ENCODE measurements at regions not wholly inside any gene's neighbourhood (a gene's known extent, or its start where the extent isn't known, plus 50 kb on each side); places are given as distances from the start of the nearest gene placed in this dataset.
A peak's percentile ranks its signal among the peaks of the same experiment; 100 is the strongest.

- Histone ChIP-seq H3K4me3 (ENCODE audit: insufficient read depth in 1 of 2, low read depth in 1 of 2, low read length in 2 of 2) (no peak overlapping the region), H2BK120ac (ENCODE audit: low read depth, low read length) (no peak overlapping the region), H2BK12ac (ENCODE audit: low read length in 2 of 2) (no peak overlapping the region), H3K27ac (ENCODE audit: low read length, poor library complexity, severe bottlenecking) (no peak overlapping the region), H3K27me3 (ENCODE audit: control insufficient read depth in 1 of 2, insufficient read depth in 1 of 2, low read length in 2 of 2) (no peaks in the 10 kb centered on the region), H4K91ac (ENCODE audit: low read length) (no peak overlapping the region), H3K9ac (ENCODE audit: low read length) (no peak overlapping the region), H4K8ac (ENCODE audit: low read length) (no peak overlapping the region), H3K18ac (ENCODE audit: low read depth in 1 of 2, low read length in 2 of 2) (no peak overlapping the region), H2BK5ac (ENCODE audit: low read depth, low read length, poor library complexity, severe bottlenecking) (no peak overlapping the region), H3K36me3 (ENCODE audit: control insufficient read depth in 1 of 2, insufficient read depth in 2 of 2, low read depth in 1 of 2, low read length in 2 of 2) (no peaks in the 10 kb centered on the region), H2BK15ac (ENCODE audit: low read depth, poor library complexity, severe bottlenecking) (no peak overlapping the region), H3K79me1 (replicated peaks; ENCODE audit: low read length, poor library complexity, severe bottlenecking) (no peaks in the 10 kb centered on the region), H3K23ac (ENCODE audit: low read length in 2 of 2) (no peak overlapping the region), H3K4me2 (ENCODE audit: low read length, poor library complexity, severe bottlenecking) (no peak overlapping the region), H3K9me3 (ENCODE audit: control insufficient read depth, low read length) (no peaks in the 10 kb centered on the region), H3K14ac (ENCODE audit: low read length in 2 of 2) (no peak overlapping the region), H2AK5ac (ENCODE audit: low read length, severe bottlenecking) (no peak overlapping the region), H3K4ac (ENCODE audit: low read depth in 1 of 2, low read length in 2 of 2) (no peak overlapping the region), H3K4me1 (ENCODE audit: control insufficient read depth, insufficient read depth, low read depth, low read length) (no peaks in the 10 kb centered on the region), H2AFZ (ENCODE audit: low read depth, low read length) (no peak overlapping the region)
- DNase-seq = no peak
These were observed 956.6 kb downstream of the REEP3 start for GRCh38 chr10:64477791-64478190.

- Histone ChIP-seq H3K4me2 (ENCODE audit: low read length, poor library complexity, severe bottlenecking) (no peak overlapping the region), H3K4ac (ENCODE audit: low read depth in 1 of 2, low read length in 2 of 2) (no peak overlapping the region), H4K8ac (ENCODE audit: low read length) (no peak overlapping the region), H3K23ac (ENCODE audit: low read length in 2 of 2) (no peak overlapping the region), H3K9me3 (ENCODE audit: control insufficient read depth, low read length) (no peaks in the 10 kb centered on the region), H2BK5ac (ENCODE audit: low read depth, low read length, poor library complexity, severe bottlenecking) (no peak overlapping the region), H3K27me3 (ENCODE audit: control insufficient read depth in 1 of 2, insufficient read depth in 1 of 2, low read length in 2 of 2) (no peaks in the 10 kb centered on the region), H3K9ac (ENCODE audit: low read length) (peak overlapping the region; percentile 2), H2BK12ac (ENCODE audit: low read length in 2 of 2) (no peak overlapping the region), H3K4me1 (ENCODE audit: control insufficient read depth, insufficient read depth, low read depth, low read length) (no peaks in the 10 kb centered on the region), H3K27ac (ENCODE audit: low read length, poor library complexity, severe bottlenecking) (no peak overlapping the region), H3K4me3 (ENCODE audit: insufficient read depth in 1 of 2, low read depth in 1 of 2, low read length in 2 of 2) (no peak overlapping the region), H2BK120ac (ENCODE audit: low read depth, low read length) (no peak overlapping the region), H3K79me1 (replicated peaks; ENCODE audit: low read length, poor library complexity, severe bottlenecking) (no peaks in the 10 kb centered on the region), H4K91ac (ENCODE audit: low read length) (no peak overlapping the region), H3K36me3 (ENCODE audit: control insufficient read depth in 1 of 2, insufficient read depth in 2 of 2, low read depth in 1 of 2, low read length in 2 of 2) (no peaks in the 10 kb centered on the region), H3K18ac (ENCODE audit: low read depth in 1 of 2, low read length in 2 of 2) (no peak overlapping the region), H2AK5ac (ENCODE audit: low read length, severe bottlenecking) (no peak overlapping the region), H2AFZ (ENCODE audit: low read depth, low read length) (no peak overlapping the region), H3K14ac (ENCODE audit: low read length in 2 of 2) (no peak overlapping the region), H2BK15ac (ENCODE audit: low read depth, poor library complexity, severe bottlenecking) (no peak overlapping the region)
- DNase-seq = no peak
These were observed 963.7 kb downstream of the REEP3 start for GRCh38 chr10:64484811-64485330.

DNA sequence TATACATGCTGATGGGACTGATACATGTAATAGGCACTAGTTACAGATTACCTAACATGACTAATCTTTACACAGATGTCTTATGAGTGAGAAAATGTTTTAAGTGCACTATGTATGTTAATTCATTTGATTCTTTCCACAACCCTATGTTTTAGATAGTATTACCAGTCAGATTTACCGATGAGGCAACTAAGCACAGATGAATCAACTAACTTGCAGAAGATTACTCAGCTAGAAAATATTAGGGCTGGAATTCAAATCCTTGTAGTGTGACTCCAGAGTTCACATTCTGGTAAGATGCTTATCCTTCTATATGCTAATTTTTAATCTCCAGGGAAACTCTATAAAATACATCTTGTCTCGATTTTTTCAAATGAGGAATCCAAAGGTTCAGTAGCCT lies 964.9 kb downstream of the REEP3 start:
- Histone ChIP-seq H3K79me1 (replicated peaks; ENCODE audit: low read length, poor library complexity, severe bottlenecking) (no peaks in the 10 kb centered on the region), H2BK12ac (ENCODE audit: low read length in 2 of 2) (no peak overlapping the region), H3K4me1 (ENCODE audit: control insufficient read depth, insufficient read depth, low read depth, low read length) (no peaks in the 10 kb centered on the region), H3K36me3 (ENCODE audit: control insufficient read depth in 1 of 2, insufficient read depth in 2 of 2, low read depth in 1 of 2, low read length in 2 of 2) (no peaks in the 10 kb centered on the region), H3K23ac (ENCODE audit: low read length in 2 of 2) (no peak overlapping the region), H2AFZ (ENCODE audit: low read depth, low read length) (no peak overlapping the region), H4K8ac (ENCODE audit: low read length) (no peak overlapping the region), H3K4me3 (ENCODE audit: insufficient read depth in 1 of 2, low read depth in 1 of 2, low read length in 2 of 2) (no peak overlapping the region), H3K27ac (ENCODE audit: low read length, poor library complexity, severe bottlenecking) (no peak overlapping the region), H3K4me2 (ENCODE audit: low read length, poor library complexity, severe bottlenecking) (no peak overlapping the region), H3K9me3 (ENCODE audit: control insufficient read depth, low read length) (no peaks in the 10 kb centered on the region), H3K9ac (ENCODE audit: low read length) (peak overlapping the region; percentile 6), H3K18ac (ENCODE audit: low read depth in 1 of 2, low read length in 2 of 2) (no peak overlapping the region), H2BK15ac (ENCODE audit: low read depth, poor library complexity, severe bottlenecking) (no peak overlapping the region), H3K4ac (ENCODE audit: low read depth in 1 of 2, low read length in 2 of 2) (no peak overlapping the region), H2AK5ac (ENCODE audit: low read length, severe bottlenecking) (no peak overlapping the region), H4K91ac (ENCODE audit: low read length) (no peak overlapping the region), H2BK120ac (ENCODE audit: low read depth, low read length) (no peak overlapping the region), H3K14ac (ENCODE audit: low read length in 2 of 2) (no peak overlapping the region), H3K27me3 (ENCODE audit: control insufficient read depth in 1 of 2, insufficient read depth in 1 of 2, low read length in 2 of 2) (no peaks in the 10 kb centered on the region), H2BK5ac (ENCODE audit: low read depth, low read length, poor library complexity, severe bottlenecking) (no peak overlapping the region)
- DNase-seq = peak; percentile 50
- WGBS = no CpG with 5 or more reads among the region's 2 CpGs

GRCh38 chr10:64486901-64487300 lies 965.7 kb downstream of the REEP3 start:
- no peak overlapping the region for H3K23ac ChIP-seq (ENCODE audit: low read length in 2 of 2)
- H2BK15ac ChIP-seq (ENCODE audit: low read depth, poor library complexity, severe bottlenecking) = no peak overlapping the region
- H3K79me1 ChIP-seq (replicated peaks; ENCODE audit: low read length, poor library complexity, severe bottlenecking) = no peaks in the 10 kb centered on the region
- H2AK5ac ChIP-seq (ENCODE audit: low read length, severe bottlenecking) = no peak overlapping the region
- no peaks in the 10 kb centered on the region for H3K9me3 ChIP-seq (ENCODE audit: control insufficient read depth, low read length)
- H3K4me2 ChIP-seq (ENCODE audit: low read length, poor library complexity, severe bottlenecking) = no peak overlapping the region
- H3K36me3 ChIP-seq (ENCODE audit: control insufficient read depth in 1 of 2, insufficient read depth in 2 of 2, low read depth in 1 of 2, low read length in 2 of 2) = no peaks in the 10 kb centered on the region
- H2AFZ ChIP-seq (ENCODE audit: low read depth, low read length) = no peak overlapping the region
- DNase-seq = no peak
- no peak overlapping the region for H3K9ac ChIP-seq (ENCODE audit: low read length)
- no peak overlapping the region for H3K18ac ChIP-seq (ENCODE audit: low read depth in 1 of 2, low read length in 2 of 2)
- H3K4me3 ChIP-seq (ENCODE audit: insufficient read depth in 1 of 2, low read depth in 1 of 2, low read length in 2 of 2) = no peak overlapping the region
- H3K4me1 ChIP-seq (ENCODE audit: control insufficient read depth, insufficient read depth, low read depth, low read length) = no peaks in the 10 kb centered on the region
- H3K4ac ChIP-seq (ENCODE audit: low read depth in 1 of 2, low read length in 2 of 2) = no peak overlapping the region
- H3K27ac ChIP-seq (ENCODE audit: low read length, poor library complexity, severe bottlenecking) = no peak overlapping the region
- no peaks in the 10 kb centered on the region for H3K27me3 ChIP-seq (ENCODE audit: control insufficient read depth in 1 of 2, insufficient read depth in 1 of 2, low read length in 2 of 2)
- H4K8ac ChIP-seq (ENCODE audit: low read length) = no peak overlapping the region
- H2BK5ac ChIP-seq (ENCODE audit: low read depth, low read length, poor library complexity, severe bottlenecking) = no peak overlapping the region
- no peak overlapping the region for H3K14ac ChIP-seq (ENCODE audit: low read length in 2 of 2)
- no peak overlapping the region for H4K91ac ChIP-seq (ENCODE audit: low read length)
- H2BK120ac ChIP-seq (ENCODE audit: low read depth, low read length) = no peak overlapping the region
- no peak overlapping the region for H2BK12ac ChIP-seq (ENCODE audit: low read length in 2 of 2)

All from mesenchymal stem cell (in vitro differentiated cells and primary cell).